ENCODE measurements at regions not wholly inside any gene's neighbourhood (a gene's known extent, or its start where the extent isn't known, plus 50 kb on each side); places are given as distances from the start of the nearest gene placed in this dataset.

- Histone ChIP-seq H3K27ac (no peak overlapping the region), H3K27me3 (no peaks in the 10 kb centered on the region), H3K9me3 (peaks cover 0 to 3% (median 0%) of the 10 kb centered on the region in 3 donors), H3K36me3 (no peaks in the 10 kb centered on the region), H3K4me1 (no peaks in the 10 kb centered on the region), H3K4me3 (no peak overlapping the region)
- intact Hi-C loops (cut with DNase I) = no loop called here
- no peak for DNase-seq
- 50 to 100% methylated on average over 1 of the region's 1 CpG for WGBS, 2 donors
- TF ChIP-seq CTCF (IDR thresholded peaks at IDR 0.05) = no peak
- TF ChIP-seq POLR2A (IDR thresholded peaks at IDR 0.05) = no peak
These were observed 641.1 kb downstream of the MID1IP1 start for GRCh38 chrX:39442332-39442731.

GRCh38 chrX:39443240-39443639 lies 642.0 kb downstream of the MID1IP1 start:
- DNase-seq = no peak
- no peaks in the 10 kb centered on the region for H3K36me3 ChIP-seq
- intact Hi-C loops (cut with DNase I) = no loop called here
- H3K27me3 ChIP-seq = no peaks in the 10 kb centered on the region
- H3K9me3 ChIP-seq = no peaks in the 10 kb centered on the region
- H3K4me1 ChIP-seq = no peaks in the 10 kb centered on the region
- WGBS, 2 donors = 79 to 89% methylated on average over 1 to 2 of the region's 2 CpGs
- H3K4me3 ChIP-seq = no peak overlapping the region
- H3K27ac ChIP-seq = no peak overlapping the region
- TF ChIP-seq POLR2A (IDR thresholded peaks at IDR 0.05) (no peak), CTCF (IDR thresholded peaks at IDR 0.05) (no peak)

- Histone ChIP-seq H3K27me3 (no peaks in the 10 kb centered on the region), H3K4me3 (no peak overlapping the region), H3K36me3 (no peaks in the 10 kb centered on the region), H3K9me3 (no peaks in the 10 kb centered on the region), H3K27ac (no peak overlapping the region), H3K4me1 (no peaks in the 10 kb centered on the region)
- 58 to 78% methylated on average over 4 of the region's 4 CpGs for WGBS, 2 donors
- DNase-seq = no peak
- intact Hi-C loops (cut with DNase I) = no loop called here
- no peak for TF ChIP-seq POLR2A (IDR thresholded peaks at IDR 0.05)
- peak in 2 of 6 experiments; percentile 9 to 30 for TF ChIP-seq CTCF (IDR thresholded peaks at IDR 0.05)
These were observed 644.1 kb downstream of the MID1IP1 start for GRCh38 chrX:39445336-39445735.

- H3K9me3 ChIP-seq = no peaks in the 10 kb centered on the region
- H3K27me3 ChIP-seq = no peaks in the 10 kb centered on the region
- H3K27ac ChIP-seq = no peak overlapping the region
- no peaks in the 10 kb centered on the region for H3K4me1 ChIP-seq
- TF ChIP-seq CTCF (IDR thresholded peaks at IDR 0.05) = no peak
- TF ChIP-seq POLR2A (IDR thresholded peaks at IDR 0.05) = no peak
- DNase-seq = no peak
- no peak overlapping the region for H3K4me3 ChIP-seq
- H3K36me3 ChIP-seq = no peaks in the 10 kb centered on the region
- intact Hi-C loops (cut with DNase I) = no loop called here
- WGBS, 2 donors = 62 to 75% methylated on average over 2 of the region's 2 CpGs
These were observed 648.1 kb downstream of the MID1IP1 start for GRCh38 chrX:39449352-39449751.

DNA sequence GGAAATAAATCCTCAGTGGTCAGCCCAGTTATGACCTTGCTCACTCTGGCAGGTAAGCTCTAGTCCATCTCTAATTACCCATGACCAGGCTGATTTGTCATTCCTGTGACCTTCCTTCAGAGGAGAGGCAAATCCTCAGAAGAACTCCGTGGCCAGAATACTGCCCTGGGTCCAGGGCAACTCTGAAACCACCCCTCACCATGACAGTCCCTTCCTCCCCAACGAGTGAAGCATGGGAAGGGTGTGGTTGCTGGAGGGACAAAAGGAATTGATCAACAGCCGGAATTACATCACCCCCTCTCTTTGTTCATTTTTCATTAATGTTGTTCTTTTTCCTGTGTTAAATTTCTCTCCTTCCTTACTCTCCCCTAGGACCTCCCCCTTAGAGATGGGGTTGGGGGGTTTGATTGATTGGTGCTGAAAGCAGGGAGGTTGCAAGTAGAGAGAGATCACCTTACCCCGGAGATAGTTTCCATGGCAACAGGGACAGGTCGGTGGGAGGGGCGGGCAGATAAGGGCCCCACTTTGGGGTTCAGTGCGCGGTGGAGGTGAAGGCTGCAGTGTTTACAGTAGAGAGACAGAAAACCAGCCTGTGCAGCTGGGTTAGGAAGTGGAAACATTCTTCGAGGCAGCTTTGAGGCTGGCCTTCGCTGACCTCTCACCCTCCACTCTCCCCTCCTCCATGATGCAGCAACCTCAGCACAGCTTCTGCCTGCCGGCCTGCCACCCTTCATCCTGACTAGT lies 647.4 kb downstream of the BCOR start:
- no peaks in the 10 kb centered on the region for H3K4me1 ChIP-seq
- H3K36me3 ChIP-seq = no peaks in the 10 kb centered on the region
- WGBS, 2 donors = 48 to 86% methylated on average over 5 to 11 of the region's 11 CpGs
- no peak overlapping the region for H3K27ac ChIP-seq
- TF ChIP-seq CTCF (IDR thresholded peaks at IDR 0.05) (no peak), POLR2A (IDR thresholded peaks at IDR 0.05) (no peak)
- DNase-seq = no peak
- no peaks in the 10 kb centered on the region for H3K9me3 ChIP-seq
- intact Hi-C loops (cut with DNase I) = no loop called here
- no peak overlapping the region for H3K4me3 ChIP-seq
- no peaks in the 10 kb centered on the region for H3K27me3 ChIP-seq
